Smooth muscle cell (in vitro differentiated cells): ENCODE measurements at regions not wholly inside any gene's neighbourhood (a gene's known extent, or its start where the extent isn't known, plus 50 kb on each side); places are given as distances from the start of the nearest gene placed in this dataset.

Experiments used
- DNase-seq: peaks from one replicate; lab custom pipeline; 2025; ENCODE audit not compliant: unreplicated experiment; lab: John Stamatoyannopoulos, UW
- H2AFZ ChIP-seq: fragments of 200-600 bp; sonication (generic); 2 replicates; pipeline ENCODE4 v1.6.0; 2016; ENCODE audit warnings: antibody characterized with exemption, low read depth, mild to moderate bottlenecking
- H3F3A ChIP-seq: fragments of 200-600 bp; sonication (generic); 2 replicates; pipeline ENCODE4 v1.6.0; 2017; ENCODE audit warnings: antibody characterized with exemption, low read depth
- H3K27ac ChIP-seq: fragments of 200-600 bp; sonication (generic); 2 replicates; pipeline ENCODE4 v1.5.1; 2016; ENCODE audit warnings: low read depth, mild to moderate bottlenecking
- H3K27me3 ChIP-seq: fragments of 200-600 bp; sonication (generic); 2 replicates; pipeline ENCODE4 v1.6.1; 2016; ENCODE audit warnings: low read depth, mild to moderate bottlenecking
- H3K36me3 ChIP-seq: fragments of 200-600 bp; sonication (generic); 2 replicates; pipeline ENCODE4 v1.5.1; 2016; ENCODE audit warnings: low read depth
- H3K4me1 ChIP-seq: fragments of 200-600 bp; sonication (generic); 2 replicates; pipeline ENCODE4 v1.5.1; 2016; ENCODE audit warnings: low read depth
- H3K4me2 ChIP-seq: fragments of 200-600 bp; sonication (generic); 2 replicates; pipeline ENCODE4 v1.6.0; 2016; ENCODE audit warnings: mild to moderate bottlenecking
- H3K4me3 ChIP-seq: fragments of 200-600 bp; sonication (generic); 2 replicates; pipeline ENCODE4 v1.5.1; 2016; ENCODE audit warnings: mild to moderate bottlenecking
- H3K79me2 ChIP-seq: fragments of 200-600 bp; sonication (generic); 2 replicates; pipeline ENCODE4 v1.6.0; 2016; ENCODE audit warnings: low read depth, mild to moderate bottlenecking
- H3K9ac ChIP-seq: fragments of 200-600 bp; sonication (generic); 2 replicates; pipeline ENCODE4 v1.6.0; 2016; ENCODE audit warnings: low read depth
- H3K9me3 ChIP-seq: fragments of 200-600 bp; sonication (generic); replicated peaks from 2 replicates; pipeline ENCODE4 v1.5.1; 2016; ENCODE audit warnings: low read depth
- H4K20me1 ChIP-seq: fragments of 200-600 bp; sonication (generic); 2 replicates; pipeline ENCODE4 v1.6.0; 2016; ENCODE audit warnings: low read depth
- CTCF ChIP-seq: fragments of 200-600 bp; sonication (generic); IDR thresholded peaks from 2 replicates; pipeline ENCODE4 v1.5.1; 2017; ENCODE audit warnings: borderline replicate concordance, mild to moderate bottlenecking, antibody characterized with exemption; ENCODE audit not compliant: insufficient read depth, poor library complexity, severe bottlenecking
- WGBS: methylation state at CpG from one replicate; pipeline ENCODE4 v1.1.7; 2016; ENCODE audit warnings: low lambda C conversion rate; 5-methylcytosine and 5-hydroxymethylcytosine counted together

- 80% methylated on average over 7 of the region's 7 CpGs for WGBS
- H3K4me3 ChIP-seq = no peak overlapping the region
- H3K27ac ChIP-seq = no peak overlapping the region
- no peaks in the 10 kb centered on the region for H3K4me1 ChIP-seq
- no peak for TF ChIP-seq CTCF
- no peak for DNase-seq
- no peak overlapping the region for H2AFZ ChIP-seq
- H3F3A ChIP-seq = no peaks in the 10 kb centered on the region
- H4K20me1 ChIP-seq = no peaks in the 10 kb centered on the region
- no peaks in the 10 kb centered on the region for H3K27me3 ChIP-seq
- no peak overlapping the region for H3K9ac ChIP-seq
- H3K79me2 ChIP-seq = no peaks in the 10 kb centered on the region
- H3K4me2 ChIP-seq = no peak overlapping the region
- no peaks in the 10 kb centered on the region for H3K36me3 ChIP-seq
- H3K9me3 ChIP-seq = no peaks in the 10 kb centered on the region
Measured at GRCh38 chr13:110030394-110030928, 244.1 kb upstream of the IRS2 start.

- Histone ChIP-seq H3F3A (no peaks in the 10 kb centered on the region), H3K36me3 (no peaks in the 10 kb centered on the region), H3K79me2 (no peaks in the 10 kb centered on the region), H3K27ac (no peak overlapping the region), H3K9me3 (no peaks in the 10 kb centered on the region), H4K20me1 (no peaks in the 10 kb centered on the region), H3K4me3 (no peak overlapping the region), H3K4me2 (no peak overlapping the region), H3K27me3 (no peaks in the 10 kb centered on the region), H3K4me1 (no peaks in the 10 kb centered on the region), H3K9ac (no peak overlapping the region), H2AFZ (no peak overlapping the region)
- no peak for TF ChIP-seq CTCF
- no peak for DNase-seq
- 86% methylated on average over 7 of the region's 7 CpGs for WGBS
Measured at GRCh38 chr13:110028838-110029621, 242.6 kb upstream of the IRS2 start.

- Histone ChIP-seq H3K4me2 (no peak overlapping the region), H3F3A (no peaks in the 10 kb centered on the region), H4K20me1 (no peaks in the 10 kb centered on the region), H2AFZ (no peak overlapping the region), H3K9ac (no peak overlapping the region), H3K79me2 (no peaks in the 10 kb centered on the region), H3K9me3 (no peaks in the 10 kb centered on the region), H3K36me3 (no peaks in the 10 kb centered on the region), H3K4me3 (no peak overlapping the region), H3K27ac (no peak overlapping the region), H3K4me1 (no peaks in the 10 kb centered on the region), H3K27me3 (no peaks in the 10 kb centered on the region)
- WGBS = 90% methylated on average over 4 of the region's 4 CpGs
- no peak for DNase-seq
- TF ChIP-seq CTCF = no peak
Measured at GRCh38 chr13:110028311-110028710, 241.9 kb upstream of the IRS2 start.
